ENCODE measurements at regions not wholly inside any gene's neighbourhood (a gene's known extent, or its start where the extent isn't known, plus 50 kb on each side); places are given as distances from the start of the nearest gene placed in this dataset.
"Not testable (repeated sequence)": the region's sequence is repeated elsewhere in the genome, so short reads cannot be mapped to it uniquely, and the experiment has no call there.

GRCh38 chrX:46151332-46151731 is 393.9 kb downstream of the ZNF674 start:
- not testable (repeated sequence) for TF ChIP-seq POLR2A, CTCF (IDR thresholded peaks at IDR 0.05)
